Sigmoid colon (tissue), 6 donors: ENCODE measurements at regions not wholly inside any gene's neighbourhood (a gene's known extent, or its start where the extent isn't known, plus 50 kb on each side); places are given as distances from the start of the nearest gene placed in this dataset.

Experiments used
- DNase-seq: peaks from one replicate; pipeline ENCODE4 v3.0.0-alpha.2; 2019
- H3K27ac ChIP-seq, 4 donors: fragments of 200-600 bp; sonication (generic); one replicate each; pipeline ENCODE4 v1.5.1; 2016 to 2019; ENCODE audit warnings: mild to moderate bottlenecking in 1 of 4
- H3K27me3 ChIP-seq, 3 donors: fragments of 200-600 bp; sonication (generic); one replicate each; pipeline ENCODE4 v1.5.1; 2019; ENCODE audit warnings: mild to moderate bottlenecking in 1 of 3
- H3K36me3 ChIP-seq, 4 donors: fragments of 200-600 bp; sonication (generic); one replicate each; pipeline ENCODE4 v1.5.1; 2016 to 2019
- H3K4me1 ChIP-seq, 4 donors: fragments of 200-600 bp; sonication (generic); one replicate each; pipeline ENCODE4 v1.5.1; 2017 to 2019
- H3K4me3 ChIP-seq, 4 donors: fragments of 200-600 bp; sonication (generic); one replicate each; pipeline ENCODE4 v1.5.1; 2017 to 2019; ENCODE audit warnings: mild to moderate bottlenecking in 2 of 4, moderate library complexity in 1 of 4
- H3K9me3 ChIP-seq, 4 donors: fragments of 200-600 bp in 3 of 4; sonication (generic) in 3 of 4; one replicate each; pipeline versions ENCODE4 v1.5.1 to v1.6.1; 2013 to 2019
- EP300 ChIP-seq, 4 donors: sonication (generic); formaldehyde crosslinking; IDR thresholded peaks; one replicate each; pipeline ENCODE4 v1.6.1; 2017; ENCODE audit warnings: antibody characterized with exemption in 4 of 4
- POLR2A ChIP-seq, 2 donors: fragments of 450-650 bp; IDR thresholded peaks; one replicate each; pipeline ENCODE4 v1.6.1; 2016; ENCODE audit warnings: antibody characterized with exemption in 2 of 2, mild to moderate bottlenecking in 2 of 2, moderate library complexity in 2 of 2
- POLR2AphosphoS5 ChIP-seq, 4 donors: sonication (generic); formaldehyde crosslinking; IDR thresholded peaks; one replicate each; pipeline ENCODE4 v1.6.1; 2017; ENCODE audit warnings: antibody characterized with exemption in 4 of 4
- WGBS, 2 donors: extraction: QIAGEN DNeasy Blood & Tissue Kit; methylation state at CpG; one replicate each; pipeline ENCODE4 v1.1.7; 2013; 5-methylcytosine and 5-hydroxymethylcytosine counted together
- intact Hi-C: fragments of 100-400 bp; cut with DNase I; formaldehyde crosslinking; loops from one replicate; pipeline ENCODE4 v1.15.1; 2023
- TF ChIP-seq, protein P1 (sequence below), 4 experiments: fragments of 450-650 bp in 3 of 4; fragments of 200-600 bp in 1 of 4; IDR thresholded peaks; one replicate each; pipeline ENCODE4 v1.5.1; 2016 to 2019; ENCODE audit warnings: antibody characterized with exemption in 4 of 4, mild to moderate bottlenecking in 3 of 4, moderate library complexity in 2 of 4
- donor health status: healthy with polysubstance abuse.
- donor health status: healthy.

DNA sequence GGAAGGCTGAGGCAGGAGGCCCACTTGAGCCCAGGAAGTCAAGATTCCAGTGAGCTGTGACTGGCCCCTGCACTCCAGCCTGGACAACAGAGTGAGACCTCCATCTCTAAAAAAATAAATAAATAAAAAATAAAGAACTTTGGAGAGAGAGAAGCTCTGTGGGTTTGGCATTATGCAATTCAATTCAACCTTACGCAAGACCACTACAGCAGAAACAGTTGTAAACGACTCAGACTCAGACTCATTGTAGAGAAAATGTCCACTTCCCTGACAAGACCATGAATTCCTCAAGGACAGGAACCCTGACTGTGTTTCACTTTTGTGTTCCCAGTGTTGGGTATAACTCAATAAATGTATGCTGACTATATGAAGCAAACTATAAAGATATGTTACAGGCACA lies 90.3 kb upstream of the C3orf80 start:
- no peak for TF ChIP-seq POLR2A (IDR thresholded peaks at IDR 0.05)
- TF ChIP-seq, protein P1, sequence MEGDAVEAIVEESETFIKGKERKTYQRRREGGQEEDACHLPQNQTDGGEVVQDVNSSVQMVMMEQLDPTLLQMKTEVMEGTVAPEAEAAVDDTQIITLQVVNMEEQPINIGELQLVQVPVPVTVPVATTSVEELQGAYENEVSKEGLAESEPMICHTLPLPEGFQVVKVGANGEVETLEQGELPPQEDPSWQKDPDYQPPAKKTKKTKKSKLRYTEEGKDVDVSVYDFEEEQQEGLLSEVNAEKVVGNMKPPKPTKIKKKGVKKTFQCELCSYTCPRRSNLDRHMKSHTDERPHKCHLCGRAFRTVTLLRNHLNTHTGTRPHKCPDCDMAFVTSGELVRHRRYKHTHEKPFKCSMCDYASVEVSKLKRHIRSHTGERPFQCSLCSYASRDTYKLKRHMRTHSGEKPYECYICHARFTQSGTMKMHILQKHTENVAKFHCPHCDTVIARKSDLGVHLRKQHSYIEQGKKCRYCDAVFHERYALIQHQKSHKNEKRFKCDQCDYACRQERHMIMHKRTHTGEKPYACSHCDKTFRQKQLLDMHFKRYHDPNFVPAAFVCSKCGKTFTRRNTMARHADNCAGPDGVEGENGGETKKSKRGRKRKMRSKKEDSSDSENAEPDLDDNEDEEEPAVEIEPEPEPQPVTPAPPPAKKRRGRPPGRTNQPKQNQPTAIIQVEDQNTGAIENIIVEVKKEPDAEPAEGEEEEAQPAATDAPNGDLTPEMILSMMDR (IDR thresholded peaks at IDR 0.05) = no peak
- TF ChIP-seq EP300 (IDR thresholded peaks at IDR 0.05) = no peak
- no peak for TF ChIP-seq POLR2AphosphoS5 (IDR thresholded peaks at IDR 0.05)
- DNase-seq = no peak
- Histone ChIP-seq H3K4me3 (no peak overlapping the region), H3K27ac (no peak overlapping the region), H3K36me3 (no peaks in the 10 kb centered on the region), H3K27me3 (no peaks in the 10 kb centered on the region), H3K4me1 (no peaks in the 10 kb centered on the region), H3K9me3 (no peaks in the 10 kb centered on the region)
- intact Hi-C loops = no loop called here
- 59 to 75% methylated on average over 2 of the region's 2 CpGs for WGBS, 2 donors

DNA sequence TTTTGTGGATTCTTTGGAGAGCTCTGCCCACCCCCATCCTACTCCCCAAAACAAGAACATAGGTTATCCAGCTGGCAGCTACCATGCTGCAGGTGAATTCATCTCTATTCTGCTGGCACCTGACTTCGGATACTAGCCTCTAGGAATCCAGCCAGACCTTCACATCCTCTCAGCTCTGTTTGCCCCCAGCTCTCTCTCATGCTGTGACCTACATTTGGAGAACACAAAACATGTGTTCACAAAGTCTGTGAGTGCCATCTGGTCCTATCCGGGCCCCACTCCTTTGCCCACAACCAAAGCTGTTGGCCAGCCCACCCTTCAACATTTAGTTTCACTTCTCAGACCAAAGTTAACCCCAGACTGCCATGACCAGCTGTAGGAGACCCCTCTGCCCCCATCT lies 89.4 kb upstream of the C3orf80 start:
- TF ChIP-seq POLR2AphosphoS5 (IDR thresholded peaks at IDR 0.05) (no peak), POLR2A (IDR thresholded peaks at IDR 0.05) (no peak), EP300 (IDR thresholded peaks at IDR 0.05) (no peak)
- TF ChIP-seq, protein P1 (IDR thresholded peaks at IDR 0.05) = no peak
- Histone ChIP-seq H3K27ac (no peak overlapping the region), H3K4me1 (no peaks in the 10 kb centered on the region), H3K9me3 (no peaks in the 10 kb centered on the region), H3K36me3 (no peaks in the 10 kb centered on the region), H3K27me3 (no peaks in the 10 kb centered on the region), H3K4me3 (no peak overlapping the region)
- DNase-seq = no peak
- 45 to 79% methylated on average over 2 of the region's 2 CpGs for WGBS, 2 donors
- intact Hi-C loops = no loop called here

DNA sequence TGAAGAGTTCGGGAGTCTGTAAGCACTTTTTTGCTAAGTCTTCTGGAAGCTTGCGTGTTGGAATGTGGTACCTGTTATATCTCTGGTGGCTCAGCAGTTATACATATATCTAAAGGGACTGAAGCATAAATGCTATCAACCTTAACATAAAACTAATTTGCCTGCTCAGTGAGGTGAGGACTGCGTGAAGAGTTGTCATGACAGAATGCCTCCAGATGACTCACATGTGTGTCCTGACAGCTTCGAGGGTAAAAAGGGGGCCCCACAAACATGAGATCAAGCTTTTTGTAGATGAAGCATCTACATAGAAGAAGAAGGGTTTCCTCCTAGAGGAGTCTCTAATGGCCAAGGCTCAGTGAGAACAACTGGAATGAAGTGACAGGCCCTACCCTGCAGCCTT lies 88.8 kb upstream of the C3orf80 start:
- Histone ChIP-seq H3K36me3 (no peaks in the 10 kb centered on the region), H3K9me3 (no peaks in the 10 kb centered on the region), H3K27me3 (no peaks in the 10 kb centered on the region), H3K4me3 (no peak overlapping the region), H3K27ac (no peak overlapping the region), H3K4me1 (no peaks in the 10 kb centered on the region)
- intact Hi-C loops = no loop called here
- TF ChIP-seq POLR2AphosphoS5 (IDR thresholded peaks at IDR 0.05) = no peak
- TF ChIP-seq, protein P1 (IDR thresholded peaks at IDR 0.05) = no peak
- no peak for TF ChIP-seq POLR2A (IDR thresholded peaks at IDR 0.05)
- no peak for TF ChIP-seq EP300 (IDR thresholded peaks at IDR 0.05)
- 86 to 93% methylated on average over 4 of the region's 4 CpGs for WGBS, 2 donors
- no peak for DNase-seq

DNA sequence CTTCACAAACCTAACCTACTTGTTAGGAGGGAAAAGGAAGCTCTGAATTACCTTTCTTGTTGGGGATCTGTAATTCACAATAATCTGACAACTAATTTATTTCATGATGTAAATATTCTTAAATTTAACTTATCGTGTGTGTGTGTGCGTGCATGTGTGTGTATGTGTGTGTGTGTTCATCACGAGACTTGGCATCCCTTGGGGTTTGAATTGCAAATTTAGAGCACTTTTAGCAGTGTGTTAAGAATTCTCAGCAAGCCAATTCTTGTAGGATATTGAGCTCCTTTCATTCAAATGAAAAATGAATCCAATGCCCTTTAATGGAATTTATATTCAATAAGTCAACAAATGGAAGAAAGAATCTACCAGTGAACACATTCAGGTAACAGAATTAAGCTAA lies 85.9 kb upstream of the C3orf80 start:
- DNase-seq = no peak
- no peak for TF ChIP-seq EP300 (IDR thresholded peaks at IDR 0.05)
- TF ChIP-seq POLR2A (IDR thresholded peaks at IDR 0.05) = no peak
- TF ChIP-seq, protein P1 (IDR thresholded peaks at IDR 0.05) = no peak
- TF ChIP-seq POLR2AphosphoS5 (IDR thresholded peaks at IDR 0.05) = no peak
- H3K36me3 ChIP-seq = no peaks in the 10 kb centered on the region
- H3K27ac ChIP-seq = no peak overlapping the region
- peaks cover 0 to 4% (median 2%) of the 10 kb centered on the region in 4 donors for H3K9me3 ChIP-seq
- 82 to 95% methylated on average over 3 of the region's 3 CpGs for WGBS, 2 donors
- H3K4me3 ChIP-seq = no peak overlapping the region
- intact Hi-C loops = no loop called here
- no peaks in the 10 kb centered on the region for H3K4me1 ChIP-seq
- no peaks in the 10 kb centered on the region for H3K27me3 ChIP-seq

DNA sequence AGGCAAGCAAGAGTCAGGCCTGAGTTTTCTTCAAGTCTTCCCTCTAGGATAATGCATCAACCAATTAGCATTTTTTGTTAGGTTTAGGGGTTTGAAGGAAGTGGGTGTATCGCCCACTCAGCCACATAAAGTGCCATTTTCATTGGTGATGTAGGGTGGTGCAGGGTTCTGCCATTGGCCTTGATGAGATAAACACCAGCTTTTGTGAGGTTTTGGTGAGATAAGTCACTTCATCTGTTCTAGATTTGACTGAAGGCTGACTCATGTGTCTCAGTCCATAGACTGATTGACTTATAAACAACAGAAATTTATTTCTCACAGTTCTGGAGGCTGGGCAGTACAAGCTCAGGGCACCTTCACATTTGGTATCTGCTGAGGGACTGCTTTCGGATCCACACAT lies 84.5 kb upstream of the C3orf80 start:
- TF ChIP-seq POLR2AphosphoS5 (IDR thresholded peaks at IDR 0.05) (no peak), EP300 (IDR thresholded peaks at IDR 0.05) (no peak), POLR2A (IDR thresholded peaks at IDR 0.05) (no peak)
- TF ChIP-seq, protein P1 (IDR thresholded peaks at IDR 0.05) = no peak
- Histone ChIP-seq H3K27ac (no peak overlapping the region), H3K36me3 (no peaks in the 10 kb centered on the region), H3K27me3 (no peaks in the 10 kb centered on the region), H3K4me3 (no peak overlapping the region), H3K4me1 (no peaks in the 10 kb centered on the region), H3K9me3 (peaks cover 0 to 4% (median 2%) of the 10 kb centered on the region in 4 donors)
- no peak for DNase-seq
- intact Hi-C loops = no loop called here
- WGBS, 2 donors = 87% methylated on average over 2 of the region's 2 CpGs
